GM12872 (cell line): ENCODE measurements at regions not wholly inside any gene's neighbourhood (a gene's known extent, or its start where the extent isn't known, plus 50 kb on each side); places are given as distances from the start of the nearest gene placed in this dataset.

Experiments used
- TF ChIP-seq, protein P1 (sequence below): IDR thresholded peaks from 3 replicates; pipeline ENCODE4 v1.5.1; 2011; ENCODE audit warnings: low read depth, mild to moderate bottlenecking, low read length, moderate library complexity; ENCODE audit not compliant: insufficient read depth

DNA sequence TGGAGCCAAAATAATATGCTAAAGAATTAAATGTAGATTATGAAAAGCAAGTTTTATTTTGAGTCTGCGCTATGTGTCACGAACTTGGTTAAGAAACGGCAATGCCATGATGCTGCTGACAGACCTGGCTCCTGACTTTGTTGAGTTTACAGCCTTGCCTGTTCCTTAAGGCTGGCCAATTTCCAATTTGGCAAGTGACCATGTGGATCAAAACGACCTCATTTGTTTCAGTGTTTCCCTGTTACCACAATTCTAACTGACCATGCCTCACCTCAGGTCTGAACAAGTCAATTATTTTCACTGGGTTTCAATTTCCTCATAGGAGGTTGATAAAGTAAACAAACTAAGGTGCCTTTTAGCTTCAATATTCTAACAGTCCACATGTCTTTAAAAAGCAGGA is 461.4 kb downstream of the ZNF608 start:
- TF ChIP-seq, protein P1, sequence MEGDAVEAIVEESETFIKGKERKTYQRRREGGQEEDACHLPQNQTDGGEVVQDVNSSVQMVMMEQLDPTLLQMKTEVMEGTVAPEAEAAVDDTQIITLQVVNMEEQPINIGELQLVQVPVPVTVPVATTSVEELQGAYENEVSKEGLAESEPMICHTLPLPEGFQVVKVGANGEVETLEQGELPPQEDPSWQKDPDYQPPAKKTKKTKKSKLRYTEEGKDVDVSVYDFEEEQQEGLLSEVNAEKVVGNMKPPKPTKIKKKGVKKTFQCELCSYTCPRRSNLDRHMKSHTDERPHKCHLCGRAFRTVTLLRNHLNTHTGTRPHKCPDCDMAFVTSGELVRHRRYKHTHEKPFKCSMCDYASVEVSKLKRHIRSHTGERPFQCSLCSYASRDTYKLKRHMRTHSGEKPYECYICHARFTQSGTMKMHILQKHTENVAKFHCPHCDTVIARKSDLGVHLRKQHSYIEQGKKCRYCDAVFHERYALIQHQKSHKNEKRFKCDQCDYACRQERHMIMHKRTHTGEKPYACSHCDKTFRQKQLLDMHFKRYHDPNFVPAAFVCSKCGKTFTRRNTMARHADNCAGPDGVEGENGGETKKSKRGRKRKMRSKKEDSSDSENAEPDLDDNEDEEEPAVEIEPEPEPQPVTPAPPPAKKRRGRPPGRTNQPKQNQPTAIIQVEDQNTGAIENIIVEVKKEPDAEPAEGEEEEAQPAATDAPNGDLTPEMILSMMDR = no peak

DNA sequence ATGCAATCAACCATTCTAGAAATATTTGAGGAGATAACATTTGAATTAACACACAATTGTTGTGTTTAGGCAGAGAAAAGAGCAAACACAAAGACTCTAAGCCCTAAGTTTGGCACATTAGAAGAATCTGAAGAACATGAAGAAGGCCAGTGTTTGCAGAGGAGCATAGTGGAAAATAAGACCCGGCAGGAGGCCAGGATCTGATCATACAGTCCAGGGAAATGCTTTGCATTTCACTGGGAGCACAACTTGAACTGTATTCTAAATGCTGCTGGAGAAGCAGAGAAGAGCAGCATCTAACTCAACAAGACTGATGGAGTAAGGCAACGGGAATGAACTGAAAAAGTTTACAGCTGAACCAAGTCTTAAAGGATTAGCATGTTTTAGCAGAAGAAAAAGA is 463.4 kb downstream of the ZNF608 start:
- TF ChIP-seq, protein P1 = no peak

DNA sequence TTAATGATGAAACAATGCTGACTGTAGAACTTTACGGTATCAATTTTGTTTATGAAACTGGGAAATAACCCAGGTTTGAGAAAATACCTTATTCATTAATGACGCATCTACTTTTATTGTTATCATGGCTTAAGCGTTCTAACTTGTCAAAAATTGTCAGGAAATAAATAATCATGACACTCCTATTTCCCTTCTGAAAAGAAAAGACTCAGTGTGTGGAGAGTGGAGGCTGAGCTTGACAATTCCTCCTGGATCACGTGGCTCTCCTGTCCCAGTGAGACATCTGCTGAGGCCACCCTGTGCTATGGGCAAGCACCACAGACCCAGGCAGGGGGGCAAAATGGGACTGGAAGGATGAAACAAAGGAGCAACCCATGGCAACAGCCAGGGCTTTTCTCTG is 466.4 kb downstream of the ZNF608 start:
- TF ChIP-seq, protein P1 = no peak

DNA sequence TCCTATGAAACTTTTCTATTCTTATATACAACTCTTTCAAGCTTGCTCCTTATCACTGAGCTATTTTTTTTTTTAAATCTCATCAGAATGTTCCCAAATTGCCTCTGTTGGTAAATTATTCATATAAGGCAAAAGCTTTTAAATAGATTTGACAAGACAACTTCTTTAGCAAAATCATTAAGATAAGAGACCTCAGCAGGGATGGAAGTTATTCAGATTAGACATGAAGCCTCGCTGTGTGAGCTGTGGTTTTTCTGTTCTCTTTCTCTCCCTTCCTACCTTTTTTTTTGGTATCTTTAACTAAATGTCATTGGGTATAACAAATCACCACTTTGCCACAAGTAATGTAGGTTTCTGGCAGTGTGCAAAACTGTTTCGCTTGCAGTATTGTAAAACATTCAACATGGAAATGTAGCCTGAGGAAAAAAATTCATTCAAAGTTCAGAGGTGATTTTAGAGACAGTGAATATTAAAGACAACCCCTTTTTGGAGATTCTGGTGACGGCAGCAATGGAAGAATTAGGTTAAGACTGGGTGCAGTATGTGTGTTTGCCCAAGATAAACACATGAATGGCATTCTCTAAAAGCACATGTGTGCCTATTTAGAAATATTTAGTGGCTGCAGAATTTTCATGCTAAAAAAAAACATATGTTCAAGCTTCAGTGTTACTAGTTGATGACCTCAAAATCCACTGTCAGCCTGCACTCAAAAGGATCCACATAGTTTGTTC is 467.1 kb downstream of the ZNF608 start:
- TF ChIP-seq, protein P1 = no peak

DNA sequence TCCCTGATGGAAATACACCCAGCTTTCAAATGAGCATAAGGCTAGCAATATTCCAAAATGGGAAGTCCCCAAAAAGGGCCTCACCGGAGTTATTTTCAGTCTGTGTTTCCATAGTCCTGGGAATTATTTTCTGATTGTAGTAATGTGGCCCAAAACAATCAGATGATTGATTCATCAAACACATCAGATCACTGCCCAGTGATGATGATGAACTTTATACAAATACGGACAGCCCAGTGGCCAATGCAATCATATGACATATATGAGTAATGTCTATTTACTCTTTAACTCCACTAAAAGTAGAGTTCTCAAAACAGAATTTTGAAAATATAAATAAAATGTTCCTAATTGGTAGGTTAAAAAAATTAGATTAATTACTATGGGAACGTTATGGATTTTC is 467.8 kb downstream of the ZNF608 start:
- TF ChIP-seq, protein P1 = no peak

DNA sequence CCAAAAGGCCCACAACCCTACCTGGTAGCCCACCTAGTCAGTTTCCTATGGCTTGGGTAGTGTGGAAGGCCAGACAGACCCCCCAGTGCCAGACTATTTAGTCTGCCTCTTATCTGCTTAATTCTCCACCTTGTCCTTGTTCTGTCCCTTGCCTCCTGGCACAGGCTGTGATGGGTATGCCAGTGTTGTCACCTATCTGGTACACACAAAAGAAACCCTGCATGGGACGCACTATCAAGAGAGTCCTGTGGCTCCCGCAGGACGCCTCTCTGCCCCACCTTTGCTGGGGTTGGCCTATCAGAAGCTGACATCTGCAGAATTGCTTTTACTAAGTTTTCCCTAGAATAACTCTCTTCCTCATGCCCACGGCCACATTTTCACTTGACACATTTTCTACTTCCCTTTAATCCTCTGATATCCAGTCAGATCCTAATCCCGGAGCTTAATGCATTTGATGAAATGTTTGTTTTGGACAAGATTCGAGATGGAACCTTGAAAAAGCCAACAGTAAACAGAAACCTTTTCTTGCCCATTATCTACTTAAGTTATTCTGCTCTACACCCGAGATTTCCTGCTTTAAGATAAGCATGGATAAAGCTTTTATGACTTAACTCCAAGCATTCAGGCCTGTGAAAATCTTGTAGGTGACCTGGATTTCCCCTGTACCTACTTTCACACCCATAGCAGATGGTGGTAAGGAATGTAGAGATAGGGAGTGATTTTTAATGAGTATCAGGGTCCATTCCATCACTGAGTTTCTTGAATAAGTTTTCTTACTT is 468.5 kb downstream of the ZNF608 start:
- TF ChIP-seq, protein P1 = no peak

DNA sequence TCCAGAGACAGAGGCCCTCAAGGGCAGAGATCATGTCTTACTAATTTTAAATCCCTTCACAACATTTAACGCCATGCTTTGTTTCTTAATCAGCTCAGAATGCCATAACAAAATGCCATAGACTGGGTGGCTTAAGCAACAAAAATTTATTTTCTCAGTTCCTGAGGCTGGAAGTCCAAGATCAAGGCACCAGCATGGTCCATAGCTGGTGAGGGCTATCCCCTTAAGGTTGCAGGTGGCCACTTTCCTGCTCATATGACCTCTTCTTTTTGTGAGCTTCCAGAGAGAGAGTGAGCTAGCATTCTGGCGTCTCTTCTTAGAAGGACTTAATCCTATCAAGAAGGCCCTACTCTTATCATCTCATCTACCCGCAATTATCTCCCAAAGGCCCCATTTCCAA is 470.3 kb downstream of the ZNF608 start:
- TF ChIP-seq, protein P1 = no peak
